ENCODE measurements at regions not wholly inside any gene's neighbourhood (a gene's known extent, or its start where the extent isn't known, plus 50 kb on each side); places are given as distances from the start of the nearest gene placed in this dataset.
A peak's percentile ranks its signal among the peaks of the same experiment; 100 is the strongest.
"Not testable (repeated sequence)": the region's sequence is repeated elsewhere in the genome, so short reads cannot be mapped to it uniquely, and the experiment has no call there.

GRCh38 chr16:72657164-72657563, 390.8 kb downstream of the ZFHX3 start:
- no peak for DNase-seq (ENCODE audit: low read depth)

GRCh38 chr16:72654535-72654934, 393.4 kb downstream of the ZFHX3 start:
- DNase-seq (ENCODE audit: low read depth) = no peak

- no peak for DNase-seq (ENCODE audit: low read depth)
These were observed 398.5 kb downstream of the ZFHX3 start for GRCh38 chr16:72649254-72649944.

- DNase-seq (ENCODE audit: low read depth) = no peak
These were observed 401.3 kb downstream of the ZFHX3 start for GRCh38 chr16:72646615-72647014.

GRCh38 chr16:72645538-72645937, 402.4 kb downstream of the ZFHX3 start:
- DNase-seq (ENCODE audit: low read depth) = peak; percentile 21

GRCh38 chr16:72644911-72645310, 403.0 kb downstream of the ZFHX3 start:
- no peak for DNase-seq (ENCODE audit: low read depth)

GRCh38 chr16:72639494-72639893, 408.4 kb downstream of the ZFHX3 start:
- no peak for DNase-seq (ENCODE audit: low read depth)

- DNase-seq (ENCODE audit: low read depth) = peak; percentile 86
These were observed 410.6 kb downstream of the ZFHX3 start for GRCh38 chr16:72637306-72637705.

- DNase-seq (ENCODE audit: low read depth) = no peak
These were observed 412.2 kb downstream of the ZFHX3 start for GRCh38 chr16:72635694-72636093.

- peak; percentile 12 for DNase-seq (ENCODE audit: low read depth)
These were observed 412.8 kb downstream of the ZFHX3 start for GRCh38 chr16:72635104-72635503.

GRCh38 chr16:72627182-72627896, 420.6 kb downstream of the ZFHX3 start:
- not testable (repeated sequence) for DNase-seq (ENCODE audit: low read depth)

GRCh38 chr16:72626623-72627022, 421.3 kb downstream of the ZFHX3 start:
- DNase-seq (ENCODE audit: low read depth) = no peak

GRCh38 chr16:72621651-72622050, 426.3 kb downstream of the ZFHX3 start:
- peak; percentile 3 for DNase-seq (ENCODE audit: low read depth)

- DNase-seq (ENCODE audit: low read depth) = no peak
These were observed 427.1 kb downstream of the ZFHX3 start for GRCh38 chr16:72620853-72621252.

- no peak for DNase-seq (ENCODE audit: low read depth)
These were observed 427.6 kb downstream of the ZFHX3 start for GRCh38 chr16:72620348-72620747.

GRCh38 chr16:72615856-72616255, 432.1 kb downstream of the ZFHX3 start:
- DNase-seq (ENCODE audit: low read depth) = no peak

- no peak for DNase-seq (ENCODE audit: low read depth)
These were observed 435.2 kb downstream of the ZFHX3 start for GRCh38 chr16:72612718-72613117.

GRCh38 chr16:72612256-72612655, 435.7 kb downstream of the ZFHX3 start:
- no peak for DNase-seq (ENCODE audit: low read depth)

- DNase-seq (ENCODE audit: low read depth) = no peak
These were observed 438.0 kb upstream of the PMFBP1 start for GRCh38 chr16:72609933-72610332.

- no peak for DNase-seq (ENCODE audit: low read depth)
These were observed 437.1 kb upstream of the PMFBP1 start for GRCh38 chr16:72609066-72609465.

GRCh38 chr16:72604375-72604774, 432.4 kb upstream of the PMFBP1 start:
- DNase-seq (ENCODE audit: low read depth) = no peak

- no peak for DNase-seq (ENCODE audit: low read depth)
These were observed 430.5 kb upstream of the PMFBP1 start for GRCh38 chr16:72602499-72602898.

GRCh38 chr16:72598696-72599095, 426.7 kb upstream of the PMFBP1 start:
- no peak for DNase-seq (ENCODE audit: low read depth)

GRCh38 chr16:72597938-72598337, 426.0 kb upstream of the PMFBP1 start:
- DNase-seq (ENCODE audit: low read depth) = no peak
